GM12878 (cell line): ENCODE measurements at regions not wholly inside any gene's neighbourhood (a gene's known extent, or its start where the extent isn't known, plus 50 kb on each side); places are given as distances from the start of the nearest gene placed in this dataset.

Source experiments
- ATAC-seq: fragments of 200-7000 bp; cut with Tn5 transposase; 3 replicates; pipeline ENCODE4 v1.9.1; 2020; ENCODE audit warnings: mild to moderate bottlenecking, moderate library complexity
- BruUV-seq: library from RNA; stranded (reverse); fragments of 400-500 nt; replicated peaks from 2 replicates; lab custom pipeline; 2021; lab: Mats Ljungman, UMichigan
- CTCF ChIA-PET: fragments of 300-600 bp; sonication (Branson Sonifier 250); formaldehyde crosslinking; extraction: SDS; loops from one replicate; lab custom pipeline; 2021; ENCODE audit warnings: inconsistent platforms; lab: Yijun Ruan, JAX
- POLR2A ChIA-PET: fragments of 350-600 bp; formaldehyde crosslinking; extraction: SDS; loops from one replicate; lab custom pipeline; 2021; ENCODE audit warnings: inconsistent platforms; lab: Charles Lee
- RAD21 ChIA-PET: fragments of 300-600 bp; sonication (Branson Sonifier 250); formaldehyde crosslinking; loops from one replicate; lab custom pipeline; 2023; ENCODE audit warnings: antibody characterized with exemption; ENCODE audit not compliant: unreplicated experiment; lab: Charles Lee
- SMC1A ChIA-PET: fragments of 300-600 bp; sonication (Branson Sonifier 250); formaldehyde crosslinking; loops from one replicate; lab custom pipeline; 2023; ENCODE audit not compliant: unreplicated experiment, uncharacterized antibody; lab: Charles Lee
- DNase-seq: peaks from one replicate; pipeline ENCODE4 v3.0.0-alpha.2; 2011; ENCODE audit warnings: low read depth, low spot score
- FAIRE-seq: peaks from 3 replicates; lab custom pipeline; 2011; peaks lifted over from hg19 to GRCh38; lab: Jason Lieb, UNC
- H2AFZ ChIP-seq: 2 replicates; pipeline ENCODE4 v1.6.0; 2011; ENCODE audit warnings: low read depth, low read length, control low read depth; ENCODE audit not compliant: control insufficient read depth
- H3K27ac ChIP-seq: 2 replicates; pipeline ENCODE4 v1.5.1; 2011; ENCODE audit warnings: control low read depth; ENCODE audit not compliant: control insufficient read depth, insufficient read depth
- H3K27me3 ChIP-seq, 2 experiments: replicated peaks in 1 of 2; 2 replicates each; pipeline versions ENCODE4 v1.6.0 to v1.6.1; 2011; ENCODE audit warnings: low read length in 1 of 2; ENCODE audit not compliant: control insufficient read depth in 2 of 2, insufficient read depth in 2 of 2
- H3K36me3 ChIP-seq, 2 experiments: 2 replicates each; pipeline ENCODE4 v1.5.1; 2011; ENCODE audit warnings: low read length in 1 of 2; ENCODE audit not compliant: control insufficient read depth in 2 of 2, insufficient read depth in 2 of 2
- H3K4me1 ChIP-seq: 2 replicates; pipeline ENCODE4 v1.6.1; 2011; ENCODE audit warnings: mild to moderate bottlenecking, low read length, moderate library complexity, mixed read lengths; ENCODE audit not compliant: control insufficient read depth, insufficient read depth
- H3K4me2 ChIP-seq: 2 replicates; pipeline ENCODE4 v1.6.0; 2011; ENCODE audit warnings: control low read depth; ENCODE audit not compliant: control insufficient read depth, insufficient read depth
- H3K4me3 ChIP-seq: fragments of 200-600 bp; sonication (generic); 2 replicates; pipeline ENCODE4 v1.5.1; 2016
- H3K79me2 ChIP-seq: 2 replicates; pipeline ENCODE4 v1.6.0; 2011; ENCODE audit warnings: low read length; ENCODE audit not compliant: control insufficient read depth, insufficient read depth
- H3K9ac ChIP-seq: 2 replicates; pipeline ENCODE4 v1.8.0; 2011; ENCODE audit warnings: low read length, control low read depth, mixed read lengths; ENCODE audit not compliant: control insufficient read depth, insufficient read depth
- H3K9me3 ChIP-seq: replicated peaks from 3 replicates; pipeline ENCODE4 v1.5.1; 2011; ENCODE audit warnings: mild to moderate bottlenecking, low read length; ENCODE audit not compliant: control insufficient read depth, insufficient read depth
- H4K20me1 ChIP-seq: 2 replicates; pipeline ENCODE4 v1.6.0; 2011; ENCODE audit not compliant: control insufficient read depth, insufficient read depth
- CHD2 ChIP-seq: IDR thresholded peaks from 2 replicates; pipeline ENCODE4 v1.6.1; 2011; ENCODE audit warnings: low read depth, low read length, improper control_type of control experiment, borderline replicate concordance
- HDAC2 ChIP-seq: fragments of 200-600 bp; sonication (generic); IDR thresholded peaks from 2 replicates; pipeline ENCODE4 v1.6.1; 2017
- MTA2 ChIP-seq: fragments of 450-650 bp; IDR thresholded peaks from 2 replicates; pipeline ENCODE4 v1.6.1; 2016; ENCODE audit warnings: low read depth, mild to moderate bottlenecking, moderate library complexity
- MXI1 ChIP-seq: fragments of 150-350 bp; IDR thresholded peaks from 2 replicates; pipeline ENCODE4 v1.6.1; 2011; ENCODE audit warnings: low read depth, mild to moderate bottlenecking, inconsistent platforms, low read length, improper control_type of control experiment
- MYC ChIP-seq: IDR thresholded peaks from 2 replicates; pipeline ENCODE4 v1.6.1; 2011; ENCODE audit warnings: mild to moderate bottlenecking, low read length, moderate library complexity, inconsistent platforms; ENCODE audit not compliant: insufficient read depth, insufficient replicate concordance, insufficient read length, severe bottlenecking
- RFX5 ChIP-seq: IDR thresholded peaks from 2 replicates; pipeline ENCODE4 v1.6.1; 2011; ENCODE audit warnings: low read depth, low read length, improper control_type of control experiment
- SIN3A ChIP-seq: IDR thresholded peaks from 2 replicates; pipeline ENCODE4 v1.6.1; 2012; ENCODE audit warnings: low read depth, low read length, improper control_type of control experiment
- TARDBP ChIP-seq: IDR thresholded peaks from 2 replicates; pipeline ENCODE4 v1.6.1; 2016; ENCODE audit warnings: borderline replicate concordance
- TCF12 ChIP-seq: IDR thresholded peaks from 2 replicates; pipeline ENCODE4 v1.6.1; 2011; ENCODE audit warnings: low read depth, mild to moderate bottlenecking, low read length
- ZNF207 ChIP-seq: fragments of 450-650 bp; IDR thresholded peaks from 2 replicates; pipeline ENCODE4 v1.6.1; 2014; ENCODE audit warnings: antibody characterized with exemption, mild to moderate bottlenecking, borderline replicate concordance
- ZNF384 ChIP-seq: IDR thresholded peaks from 2 replicates; pipeline ENCODE4 v1.6.1; 2012; ENCODE audit warnings: low read depth, mild to moderate bottlenecking, low read length, improper control_type of control experiment, borderline replicate concordance
- WGBS: methylation state at CpG from one replicate; pipeline ENCODE4 v1.1.6; 2016; ENCODE audit warnings: low lambda C conversion rate; ENCODE audit not compliant: insufficient replicate concordance, insufficient coverage; ENCODE audit errors: missing lambda C conversion rate; 5-methylcytosine and 5-hydroxymethylcytosine counted together
- in situ Hi-C: fragments of 300-500 bp; cut with MboI; formaldehyde crosslinking; loops from 9 replicates; pipeline ENCODE4 v1.14.3; 2018; ENCODE audit warnings: mixed read lengths
- intact Hi-C: fragments of 100-400 bp; cut with micrococcal nuclease; formaldehyde crosslinking; loops from one replicate; pipeline ENCODE4 v1.14.2; 2022; ENCODE audit not compliant: unreplicated experiment
- TF ChIP-seq, protein P1 (sequence below): fragments of 150-350 bp; IDR thresholded peaks from 2 replicates; pipeline ENCODE4 v1.6.1; 2016; ENCODE audit warnings: low read depth, low read length
- TF ChIP-seq, protein P2 (sequence below): fragments of 450-650 bp; formaldehyde crosslinking; IDR thresholded peaks from 2 replicates; pipeline ENCODE4 v1.4.0; 2020; ENCODE audit warnings: mild to moderate bottlenecking, moderate library complexity
- TF ChIP-seq, protein P3 (sequence below): fragments of 450-650 bp; formaldehyde crosslinking; IDR thresholded peaks from 2 replicates; pipeline ENCODE4 v1.4.0; 2022; ENCODE audit warnings: mild to moderate bottlenecking, moderate library complexity

DNA sequence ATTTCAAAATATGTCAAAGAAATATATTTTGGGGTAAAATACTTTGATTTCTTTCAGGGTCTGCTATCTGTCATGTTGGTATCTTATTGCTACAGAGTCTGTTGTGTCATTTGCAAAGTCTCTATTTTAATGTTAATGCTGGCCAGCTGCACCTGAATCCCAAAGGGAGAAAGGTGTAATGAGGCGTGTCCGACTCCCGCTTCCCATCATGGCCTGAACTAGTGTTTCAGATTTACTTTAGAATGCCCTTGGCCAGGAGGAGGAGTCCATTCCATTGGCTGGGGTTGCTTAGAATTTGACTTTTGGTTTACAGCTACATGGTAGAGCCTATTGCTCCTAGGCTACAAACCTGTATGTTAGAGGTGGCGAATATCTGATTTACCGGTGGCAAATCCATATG lies 69.3 kb downstream of the FAM50B start (continued):
- TF ChIP-seq, protein P1, sequence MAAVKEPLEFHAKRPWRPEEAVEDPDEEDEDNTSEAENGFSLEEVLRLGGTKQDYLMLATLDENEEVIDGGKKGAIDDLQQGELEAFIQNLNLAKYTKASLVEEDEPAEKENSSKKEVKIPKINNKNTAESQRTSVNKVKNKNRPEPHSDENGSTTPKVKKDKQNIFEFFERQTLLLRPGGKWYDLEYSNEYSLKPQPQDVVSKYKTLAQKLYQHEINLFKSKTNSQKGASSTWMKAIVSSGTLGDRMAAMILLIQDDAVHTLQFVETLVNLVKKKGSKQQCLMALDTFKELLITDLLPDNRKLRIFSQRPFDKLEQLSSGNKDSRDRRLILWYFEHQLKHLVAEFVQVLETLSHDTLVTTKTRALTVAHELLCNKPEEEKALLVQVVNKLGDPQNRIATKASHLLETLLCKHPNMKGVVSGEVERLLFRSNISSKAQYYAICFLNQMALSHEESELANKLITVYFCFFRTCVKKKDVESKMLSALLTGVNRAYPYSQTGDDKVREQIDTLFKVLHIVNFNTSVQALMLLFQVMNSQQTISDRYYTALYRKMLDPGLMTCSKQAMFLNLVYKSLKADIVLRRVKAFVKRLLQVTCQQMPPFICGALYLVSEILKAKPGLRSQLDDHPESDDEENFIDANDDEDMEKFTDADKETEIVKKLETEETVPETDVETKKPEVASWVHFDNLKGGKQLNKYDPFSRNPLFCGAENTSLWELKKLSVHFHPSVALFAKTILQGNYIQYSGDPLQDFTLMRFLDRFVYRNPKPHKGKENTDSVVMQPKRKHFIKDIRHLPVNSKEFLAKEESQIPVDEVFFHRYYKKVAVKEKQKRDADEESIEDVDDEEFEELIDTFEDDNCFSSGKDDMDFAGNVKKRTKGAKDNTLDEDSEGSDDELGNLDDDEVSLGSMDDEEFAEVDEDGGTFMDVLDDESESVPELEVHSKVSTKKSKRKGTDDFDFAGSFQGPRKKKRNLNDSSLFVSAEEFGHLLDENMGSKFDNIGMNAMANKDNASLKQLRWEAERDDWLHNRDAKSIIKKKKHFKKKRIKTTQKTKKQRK = no peak
- no peak for TF ChIP-seq MTA2

DNA sequence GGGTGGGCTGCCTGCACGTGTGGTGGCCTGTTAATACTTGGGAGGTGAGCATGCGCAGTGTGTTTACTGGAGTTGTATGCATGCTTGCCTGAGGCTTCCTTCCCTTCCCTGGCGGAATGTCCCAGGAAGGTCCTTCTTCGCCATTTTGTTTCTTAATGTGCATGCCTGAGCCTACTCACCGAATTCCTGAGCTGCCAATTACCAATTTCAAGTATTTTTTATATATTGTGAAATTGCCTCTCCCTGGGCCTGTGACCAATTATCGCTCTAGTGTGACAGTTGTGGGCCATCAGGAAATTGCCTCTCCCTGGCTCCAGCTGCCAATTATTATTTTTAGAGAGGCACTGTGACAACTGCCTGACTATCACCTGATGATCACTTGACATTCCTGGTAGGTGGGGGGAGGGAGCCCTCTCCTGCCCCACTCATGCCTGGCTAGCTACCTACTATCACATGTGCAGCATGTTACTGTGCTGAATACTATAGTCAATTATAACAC lies 70.0 kb downstream of the FAM50B start:
- WGBS = 62% methylated on average over 6 of the region's 6 CpGs
- ATAC-seq (no peak), DNase-seq (no peak), FAIRE-seq (no peak)
- no peak overlapping the region for H3K4me3 ChIP-seq
- no peaks in the 10 kb centered on the region for H3K79me2 ChIP-seq
- in situ Hi-C loops = no loop called here
- H3K9ac ChIP-seq = no peak overlapping the region
- no peaks in the 10 kb centered on the region for H3K27me3 ChIP-seq
- SMC1A ChIA-PET = no interaction called here
- intact Hi-C loops = no loop called here
- no peak overlapping the region for H3K4me2 ChIP-seq
- BruUV-seq = no TSS peak
- RAD21 ChIA-PET = no interaction called here
- POLR2A ChIA-PET = no interaction called here
- CTCF ChIA-PET = no interaction called here
- peaks cover 5% of the 10 kb centered on the region; the same call in 1 of the 2 replicates for H3K4me1 ChIP-seq
- no peak overlapping the region for H2AFZ ChIP-seq
- no peaks in the 10 kb centered on the region for H3K36me3 ChIP-seq
- H3K27ac ChIP-seq = no peak overlapping the region
- H4K20me1 ChIP-seq = no peaks in the 10 kb centered on the region
- no peaks in the 10 kb centered on the region; the same call in 2 of the 3 replicates for H3K9me3 ChIP-seq
- no peak for TF ChIP-seq TCF12
- TF ChIP-seq ZNF207 = no peak
- no peak for TF ChIP-seq ZNF384
- TF ChIP-seq, protein P2, sequence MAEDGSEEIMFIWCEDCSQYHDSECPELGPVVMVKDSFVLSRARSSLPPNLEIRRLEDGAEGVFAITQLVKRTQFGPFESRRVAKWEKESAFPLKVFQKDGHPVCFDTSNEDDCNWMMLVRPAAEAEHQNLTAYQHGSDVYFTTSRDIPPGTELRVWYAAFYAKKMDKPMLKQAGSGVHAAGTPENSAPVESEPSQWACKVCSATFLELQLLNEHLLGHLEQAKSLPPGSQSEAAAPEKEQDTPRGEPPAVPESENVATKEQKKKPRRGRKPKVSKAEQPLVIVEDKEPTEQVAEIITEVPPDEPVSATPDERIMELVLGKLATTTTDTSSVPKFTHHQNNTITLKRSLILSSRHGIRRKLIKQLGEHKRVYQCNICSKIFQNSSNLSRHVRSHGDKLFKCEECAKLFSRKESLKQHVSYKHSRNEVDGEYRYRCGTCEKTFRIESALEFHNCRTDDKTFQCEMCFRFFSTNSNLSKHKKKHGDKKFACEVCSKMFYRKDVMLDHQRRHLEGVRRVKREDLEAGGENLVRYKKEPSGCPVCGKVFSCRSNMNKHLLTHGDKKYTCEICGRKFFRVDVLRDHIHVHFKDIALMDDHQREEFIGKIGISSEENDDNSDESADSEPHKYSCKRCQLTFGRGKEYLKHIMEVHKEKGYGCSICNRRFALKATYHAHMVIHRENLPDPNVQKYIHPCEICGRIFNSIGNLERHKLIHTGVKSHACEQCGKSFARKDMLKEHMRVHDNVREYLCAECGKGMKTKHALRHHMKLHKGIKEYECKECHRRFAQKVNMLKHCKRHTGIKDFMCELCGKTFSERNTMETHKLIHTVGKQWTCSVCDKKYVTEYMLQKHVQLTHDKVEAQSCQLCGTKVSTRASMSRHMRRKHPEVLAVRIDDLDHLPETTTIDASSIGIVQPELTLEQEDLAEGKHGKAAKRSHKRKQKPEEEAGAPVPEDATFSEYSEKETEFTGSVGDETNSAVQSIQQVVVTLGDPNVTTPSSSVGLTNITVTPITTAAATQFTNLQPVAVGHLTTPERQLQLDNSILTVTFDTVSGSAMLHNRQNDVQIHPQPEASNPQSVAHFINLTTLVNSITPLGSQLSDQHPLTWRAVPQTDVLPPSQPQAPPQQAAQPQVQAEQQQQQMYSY (CRISPR knock-in tag) = no peak
- TF ChIP-seq, protein P3, sequence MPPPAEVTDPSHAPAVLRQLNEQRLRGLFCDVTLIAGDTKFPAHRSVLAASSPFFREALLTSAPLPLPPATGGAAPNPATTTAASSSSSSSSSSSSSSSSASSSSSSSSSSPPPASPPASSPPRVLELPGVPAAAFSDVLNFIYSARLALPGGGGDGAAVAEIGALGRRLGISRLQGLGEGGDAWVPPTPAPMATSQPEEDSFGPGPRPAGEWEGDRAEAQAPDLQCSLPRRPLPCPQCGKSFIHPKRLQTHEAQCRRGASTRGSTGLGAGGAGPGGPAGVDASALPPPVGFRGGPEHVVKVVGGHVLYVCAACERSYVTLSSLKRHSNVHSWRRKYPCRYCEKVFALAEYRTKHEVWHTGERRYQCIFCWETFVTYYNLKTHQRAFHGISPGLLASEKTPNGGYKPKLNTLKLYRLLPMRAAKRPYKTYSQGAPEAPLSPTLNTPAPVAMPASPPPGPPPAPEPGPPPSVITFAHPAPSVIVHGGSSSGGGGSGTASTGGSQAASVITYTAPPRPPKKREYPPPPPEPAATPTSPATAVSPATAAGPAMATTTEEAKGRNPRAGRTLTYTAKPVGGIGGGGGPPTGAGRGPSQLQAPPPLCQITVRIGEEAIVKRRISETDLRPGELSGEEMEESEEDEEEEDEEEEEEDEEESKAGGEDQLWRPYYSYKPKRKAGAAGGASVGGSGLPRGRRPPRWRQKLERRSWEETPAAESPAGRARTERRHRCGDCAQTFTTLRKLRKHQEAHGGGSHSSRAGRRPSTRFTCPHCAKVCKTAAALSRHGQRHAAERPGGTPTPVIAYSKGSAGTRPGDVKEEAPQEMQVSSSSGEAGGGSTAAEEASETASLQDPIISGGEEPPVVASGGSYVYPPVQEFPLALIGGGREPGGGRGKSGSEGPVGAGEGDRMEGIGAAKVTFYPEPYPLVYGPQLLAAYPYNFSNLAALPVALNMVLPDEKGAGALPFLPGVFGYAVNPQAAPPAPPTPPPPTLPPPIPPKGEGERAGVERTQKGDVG = no peak
- TF ChIP-seq TARDBP = no peak
- TF ChIP-seq RFX5 = no peak
- TF ChIP-seq SIN3A = no peak
- TF ChIP-seq HDAC2 = no peak
- no peak for TF ChIP-seq MYC
- no peak for TF ChIP-seq CHD2
- TF ChIP-seq MXI1 = no peak
